OCI-LY7 (cell line): ENCODE measurements at regions not wholly inside any gene's neighbourhood (a gene's known extent, or its start where the extent isn't known, plus 50 kb on each side); places are given as distances from the start of the nearest gene placed in this dataset.

Experiments used
- CTCF ChIP-seq: fragments of 200-600 bp; sonication (generic); conservative IDR thresholded peaks from 2 replicates; pipeline ENCODE4 v1.5.1; 2014; ENCODE audit warnings: mild to moderate bottlenecking, antibody characterized with exemption, low read length, moderate library complexity, mixed read lengths
- EZH2phosphoT487 ChIP-seq: fragments of 200-600 bp; sonication (generic); IDR thresholded peaks from 2 replicates; pipeline ENCODE4 v1.6.1; 2018; ENCODE audit warnings: low read depth, borderline replicate concordance, mild to moderate bottlenecking, mixed run types, antibody characterized with exemption, low read length, moderate library complexity, mixed read lengths

DNA sequence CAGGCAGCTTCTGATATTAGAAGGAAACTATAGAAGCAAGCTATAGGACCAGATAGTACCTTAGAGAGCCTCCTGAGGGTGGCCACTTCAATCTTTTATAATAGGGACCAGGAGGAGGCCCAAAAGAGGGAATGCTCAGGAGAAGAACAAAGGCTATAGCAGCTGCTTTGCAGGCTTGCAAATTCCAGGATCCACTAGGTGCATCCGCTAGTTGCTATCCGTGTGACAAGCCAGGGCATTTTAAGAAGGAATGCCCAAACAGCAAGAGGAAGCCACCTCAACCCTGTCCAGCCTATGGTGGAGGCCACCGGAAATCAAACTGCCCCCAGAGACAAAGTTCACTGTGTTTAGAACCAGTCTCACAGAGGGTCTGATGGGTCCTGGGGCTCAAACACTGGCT lies 192.6 kb upstream of the KIF2B start:
- TF ChIP-seq CTCF (no peak), EZH2phosphoT487 (no peak)
